Endothelial cell of umbilical vein (primary cell): ENCODE measurements at regions not wholly inside any gene's neighbourhood (a gene's known extent, or its start where the extent isn't known, plus 50 kb on each side); places are given as distances from the start of the nearest gene placed in this dataset.

Experiments used
- CTCF ChIP-seq, 2 donors: IDR thresholded peaks; 1 replicate in 1 of 2; 2 replicates in 1 of 2; pipeline ENCODE4 v1.5.1; 2011; ENCODE audit warnings: low read length in 2 of 2, mild to moderate bottlenecking in 2 of 2, moderate library complexity in 2 of 2, control low read depth in 1 of 2, inconsistent platforms in 1 of 2, low read depth in 1 of 2; ENCODE audit not compliant: insufficient read depth in 1 of 2; ENCODE audit errors: extremely low read depth in 1 of 2
- POLR2A ChIP-seq: IDR thresholded peaks from 2 replicates; pipeline ENCODE4 v1.6.1; 2012; ENCODE audit warnings: low read depth, mild to moderate bottlenecking, control low read depth, low read length

GRCh38 chr1:199101139-199101538 is 462.3 kb downstream of the PTPRC start:
- TF ChIP-seq CTCF (IDR thresholded peaks at IDR 0.05; ENCODE audit: extremely low read depth in 1 of 2, insufficient read depth in 1 of 2, low read depth in 1 of 2, low read length in 2 of 2) (no peak), POLR2A (no peak)
